Mononuclear cell (primary cell): ENCODE measurements at regions not wholly inside any gene's neighbourhood (a gene's known extent, or its start where the extent isn't known, plus 50 kb on each side); places are given as distances from the start of the nearest gene placed in this dataset.

Experiments
- H3K27me3 ChIP-seq: 2 replicates; pipeline ENCODE4 v1.6.0; 2011; ENCODE audit warnings: low read length, control low read depth; ENCODE audit not compliant: insufficient read depth
- H3K4me1 ChIP-seq: 2 replicates; pipeline ENCODE4 v1.5.1; 2011; ENCODE audit warnings: mild to moderate bottlenecking, low read length, control low read depth; ENCODE audit not compliant: insufficient read depth
- H3K4me3 ChIP-seq: 2 replicates; pipeline ENCODE4 v1.5.1; 2011; ENCODE audit warnings: mild to moderate bottlenecking, low read length, moderate library complexity
- H3K9me3 ChIP-seq: 2 replicates; pipeline ENCODE4 v1.5.1; 2011; ENCODE audit warnings: low read depth, mild to moderate bottlenecking, control low read depth, low read length

DNA sequence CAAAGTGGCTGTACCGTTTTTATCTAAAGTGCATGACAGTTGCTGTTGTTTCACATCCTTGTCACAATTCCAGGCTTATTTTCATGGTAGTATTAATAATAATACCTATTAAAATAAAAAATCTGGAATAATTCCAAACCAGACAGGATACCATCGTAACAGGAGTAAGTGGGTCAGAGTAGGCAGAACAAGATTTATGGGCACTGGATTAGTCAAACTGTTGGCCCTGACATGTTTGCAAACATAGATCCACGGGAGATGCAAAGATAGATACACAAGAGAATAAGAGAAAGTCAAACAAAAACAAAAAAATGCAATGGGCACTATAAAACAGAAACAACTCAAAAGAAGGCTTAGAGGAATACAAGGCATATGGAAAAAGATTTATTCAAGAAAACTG is 449.5 kb upstream of the HS3ST1 start:
- Histone ChIP-seq H3K4me3 (no peak overlapping the region), H3K4me1 (no peaks in the 10 kb centered on the region), H3K9me3 (no peaks in the 10 kb centered on the region), H3K27me3 (no peaks in the 10 kb centered on the region)

DNA sequence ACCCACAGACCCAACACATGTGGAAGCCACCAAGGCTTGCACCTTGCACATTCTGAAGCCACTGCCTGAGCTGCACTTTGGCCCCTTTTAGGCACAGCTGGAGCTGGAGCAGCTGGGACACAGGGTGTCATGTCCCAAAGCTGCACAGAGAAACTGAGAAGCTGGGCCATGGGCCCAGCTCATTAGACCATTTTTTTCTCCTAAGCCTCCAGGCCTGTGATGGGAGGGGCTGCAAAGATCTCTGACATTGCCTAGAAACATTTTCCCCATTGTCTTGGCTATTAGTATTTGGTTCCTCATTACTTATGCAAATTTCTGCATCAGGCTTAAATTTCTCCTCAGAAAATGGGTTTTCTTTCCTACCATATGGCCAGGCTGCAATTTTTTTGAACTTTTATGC is 447.4 kb upstream of the HS3ST1 start:
- Histone ChIP-seq H3K9me3 (no peaks in the 10 kb centered on the region), H3K4me1 (no peaks in the 10 kb centered on the region)

DNA sequence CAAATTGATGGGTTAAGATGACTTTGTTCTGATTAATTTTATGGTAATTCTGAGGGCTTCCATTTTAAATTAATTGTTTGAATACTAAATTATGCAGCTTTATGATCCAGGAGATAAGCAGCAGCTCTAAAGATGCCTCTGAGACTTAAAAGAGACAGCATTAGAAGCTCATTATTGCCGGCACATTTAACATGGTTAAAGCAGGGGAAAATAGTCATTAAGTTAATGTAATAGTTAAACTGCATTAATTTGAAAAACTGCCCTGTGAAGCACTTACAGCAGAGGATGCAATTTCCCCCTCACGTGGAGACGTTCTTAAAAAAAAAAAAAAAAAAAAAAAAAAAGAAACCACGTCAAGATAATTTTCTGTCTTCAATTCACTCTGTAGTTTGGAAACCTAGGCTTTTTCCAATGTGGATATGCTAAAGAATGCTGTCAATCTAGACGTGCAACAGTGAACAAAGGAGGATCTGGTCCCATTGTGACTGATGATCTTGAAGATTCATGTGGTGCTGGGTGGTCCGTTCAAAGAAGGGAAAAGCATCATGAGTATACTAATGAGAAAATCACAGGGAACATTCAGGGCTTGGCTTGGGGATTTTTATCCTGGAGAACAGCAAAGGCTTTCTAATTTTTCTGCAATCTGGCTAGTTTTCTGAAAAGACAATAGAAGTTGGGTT is 440.6 kb upstream of the HS3ST1 start:
- no peak overlapping the region for H3K4me3 ChIP-seq
- H3K9me3 ChIP-seq = no peaks in the 10 kb centered on the region
- peaks cover 15% of the 10 kb centered on the region for H3K4me1 ChIP-seq
- H3K27me3 ChIP-seq = no peaks in the 10 kb centered on the region

More for the DNA sequence above, 447.4 kb upstream of the HS3ST1 start:
- no peaks in the 10 kb centered on the region for H3K27me3 ChIP-seq
- H3K4me3 ChIP-seq = no peak overlapping the region

DNA sequence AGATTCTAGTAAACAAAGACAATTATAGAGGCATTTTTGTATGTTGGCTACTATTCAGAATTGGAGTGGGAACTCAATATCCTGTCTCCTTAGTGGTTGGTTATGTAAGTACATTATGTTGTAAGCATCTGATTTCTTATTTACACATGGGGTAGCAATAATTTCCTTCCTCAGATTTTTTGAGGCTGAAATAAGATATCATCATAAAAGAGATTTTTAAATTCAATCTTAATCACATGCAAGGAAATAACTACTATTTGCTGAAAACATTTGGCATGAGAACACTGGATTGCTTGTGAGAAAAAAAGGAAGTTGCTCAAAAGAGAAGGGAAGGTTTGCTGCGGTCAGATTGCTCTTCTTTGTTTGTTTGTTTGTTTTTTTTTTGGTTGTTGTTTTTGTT is 437.7 kb upstream of the HS3ST1 start:
- H3K9me3 ChIP-seq = no peaks in the 10 kb centered on the region
- no peaks in the 10 kb centered on the region for H3K27me3 ChIP-seq
- peaks cover 17% of the 10 kb centered on the region for H3K4me1 ChIP-seq
- H3K4me3 ChIP-seq = no peak overlapping the region

DNA sequence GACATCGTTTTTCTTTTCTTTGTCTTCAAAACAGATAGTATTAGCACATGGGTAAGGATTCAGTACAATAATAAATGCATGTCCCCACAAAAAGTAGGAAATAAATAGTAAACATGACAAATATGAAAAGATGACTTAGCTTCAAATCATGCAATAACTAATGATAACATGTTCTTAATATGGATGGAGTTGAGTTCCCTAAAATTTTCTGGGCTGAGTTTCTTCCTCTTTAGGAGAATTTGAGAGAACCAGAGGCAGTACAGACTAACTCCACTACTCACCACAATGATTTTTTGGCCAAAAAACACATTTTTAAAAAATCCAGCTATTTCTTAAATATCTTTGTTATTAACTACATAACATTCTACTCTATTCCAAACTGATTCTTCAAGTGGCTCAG is 432.3 kb upstream of the HS3ST1 start:
- Histone ChIP-seq H3K4me1 (peaks cover 9% of the 10 kb centered on the region), H3K4me3 (no peak overlapping the region), H3K27me3 (no peaks in the 10 kb centered on the region), H3K9me3 (no peaks in the 10 kb centered on the region)

DNA sequence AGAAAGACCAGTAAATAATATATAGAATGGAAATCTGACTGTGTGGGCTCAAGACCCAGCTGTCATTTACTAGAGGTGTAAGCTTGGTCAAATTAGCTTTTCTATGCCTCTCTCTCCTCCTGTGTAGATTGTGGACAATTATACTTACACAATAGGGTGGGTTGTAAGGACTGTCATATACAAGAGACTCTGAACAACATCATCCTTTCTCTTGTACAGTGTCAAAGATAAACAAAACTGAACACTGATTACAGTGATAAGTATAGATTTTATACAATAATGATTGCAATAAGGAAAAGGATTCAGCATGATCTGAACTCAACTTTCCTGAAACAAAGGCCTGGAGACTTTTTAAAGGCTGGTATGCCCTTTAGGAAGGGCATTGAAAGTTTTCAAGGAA is 429.2 kb upstream of the HS3ST1 start:
- Histone ChIP-seq H3K4me1 (peaks cover 6% of the 10 kb centered on the region), H3K27me3 (no peaks in the 10 kb centered on the region), H3K4me3 (no peak overlapping the region), H3K9me3 (no peaks in the 10 kb centered on the region)

DNA sequence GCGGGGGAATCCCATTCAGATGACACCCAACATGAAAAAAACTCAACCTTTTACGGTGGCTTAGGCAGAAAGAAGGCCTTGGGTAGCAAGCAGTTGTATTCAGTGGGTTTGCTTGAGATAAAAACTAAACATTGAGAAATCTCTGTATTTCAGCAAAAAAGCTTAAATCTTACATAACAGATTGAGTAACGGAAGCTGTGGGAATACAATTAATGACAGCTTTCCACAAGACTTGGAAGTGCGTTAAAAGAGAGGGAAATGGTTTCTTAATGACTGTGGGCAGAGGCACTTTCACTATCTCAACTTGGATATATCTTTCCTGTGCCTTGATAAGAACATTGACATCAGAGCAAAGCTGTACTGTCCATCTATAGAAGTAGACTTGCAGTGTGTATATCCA is 418.5 kb upstream of the HS3ST1 start:
- Histone ChIP-seq H3K4me1 (peaks cover 30% of the 10 kb centered on the region), H3K27me3 (no peaks in the 10 kb centered on the region), H3K9me3 (no peaks in the 10 kb centered on the region), H3K4me3 (no peak overlapping the region)

DNA sequence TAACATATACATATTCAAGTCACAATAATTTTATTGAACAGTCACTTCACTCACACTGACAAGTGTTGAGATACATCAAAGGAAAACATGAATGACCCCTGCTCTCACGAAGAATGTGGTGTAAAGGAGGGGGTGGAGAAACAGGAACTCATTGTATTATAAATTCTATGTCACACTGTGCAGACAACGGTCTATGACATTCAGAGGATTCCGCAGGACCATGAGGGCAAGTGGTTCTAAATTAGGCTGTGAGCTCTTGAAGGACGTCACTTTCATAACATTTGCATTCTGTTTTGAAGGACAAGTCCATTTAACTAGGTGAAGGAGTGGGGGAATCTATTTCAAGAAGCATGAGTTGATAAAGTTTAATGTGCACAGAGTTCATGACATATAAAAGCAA is 415.2 kb upstream of the HS3ST1 start:
- H3K4me1 ChIP-seq = peaks cover 30% of the 10 kb centered on the region

DNA sequence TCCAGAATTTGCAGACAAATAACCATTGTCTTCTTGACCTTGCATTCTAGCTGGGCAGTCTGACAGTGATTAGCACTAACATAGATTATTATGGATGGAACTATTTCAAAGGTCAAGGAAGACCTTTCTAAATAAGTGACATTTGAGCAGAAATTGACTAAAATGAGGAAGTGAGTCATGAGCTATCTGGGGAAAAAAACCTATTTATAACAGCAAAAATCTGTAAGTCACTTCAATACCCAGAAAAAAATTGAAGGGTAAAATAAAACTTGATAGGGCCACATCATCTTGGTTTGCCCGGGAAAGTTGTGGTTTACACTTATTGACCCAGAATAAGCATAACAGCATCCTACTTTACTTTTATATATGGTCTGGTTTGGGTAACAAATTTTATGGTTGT is 414.6 kb upstream of the HS3ST1 start:
- no peaks in the 10 kb centered on the region for H3K27me3 ChIP-seq
- peaks cover 30% of the 10 kb centered on the region for H3K4me1 ChIP-seq
- no peak overlapping the region for H3K4me3 ChIP-seq
- no peaks in the 10 kb centered on the region for H3K9me3 ChIP-seq

More for the DNA sequence above, 415.2 kb upstream of the HS3ST1 start:
- Histone ChIP-seq H3K4me3 (no peak overlapping the region), H3K27me3 (no peaks in the 10 kb centered on the region), H3K9me3 (no peaks in the 10 kb centered on the region)

DNA sequence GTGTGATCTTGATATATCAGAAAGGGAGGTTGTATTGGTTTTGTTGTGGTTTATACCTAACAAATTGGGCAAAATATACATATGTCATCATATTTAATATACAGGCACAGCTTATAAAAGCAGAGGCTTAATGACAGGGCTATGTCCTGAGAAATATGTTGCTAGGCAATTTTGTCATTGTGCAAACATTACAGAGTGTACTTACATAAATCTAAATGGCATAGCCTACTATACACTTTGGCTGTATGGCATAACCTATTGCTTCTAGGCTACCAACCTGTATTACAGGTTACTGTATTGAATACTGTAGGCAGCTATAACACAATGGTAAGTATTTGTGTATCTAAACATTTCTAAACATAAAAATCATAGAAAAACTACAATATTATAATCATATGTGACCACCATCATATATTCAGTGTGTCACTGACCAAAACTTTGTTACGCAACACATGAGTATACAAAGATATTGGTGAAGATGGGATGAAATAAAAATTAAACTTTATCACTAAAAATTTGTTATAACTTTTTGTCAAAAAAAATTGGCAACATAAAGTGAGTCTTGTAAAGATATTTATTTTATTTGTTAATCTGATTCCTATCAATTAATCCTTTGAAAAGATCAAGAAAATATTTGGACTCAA is 414.0 kb upstream of the HS3ST1 start:
- H3K27me3 ChIP-seq = no peaks in the 10 kb centered on the region
- H3K4me3 ChIP-seq = no peak overlapping the region
- no peaks in the 10 kb centered on the region for H3K9me3 ChIP-seq
- peaks cover 30% of the 10 kb centered on the region for H3K4me1 ChIP-seq

DNA sequence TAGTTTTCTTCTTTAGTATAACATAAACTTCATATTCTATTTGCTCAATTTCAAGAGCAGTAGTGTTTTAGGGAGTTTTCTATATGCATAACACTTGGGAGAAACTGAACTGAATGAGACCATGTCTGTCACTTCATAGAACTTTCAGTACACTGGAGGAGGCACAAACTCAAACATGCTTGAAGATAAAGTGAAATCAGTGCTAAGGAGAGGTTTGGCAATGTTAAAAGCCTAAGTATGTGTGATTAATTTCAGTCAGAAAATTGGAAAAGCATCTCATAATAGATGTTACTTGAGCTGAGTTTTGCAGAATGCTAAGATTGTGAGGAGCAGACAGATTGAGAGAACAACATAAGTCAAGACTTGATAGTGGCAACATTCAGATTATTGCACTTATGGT is 411.2 kb upstream of the HS3ST1 start:
- Histone ChIP-seq H3K9me3 (no peaks in the 10 kb centered on the region), H3K27me3 (no peaks in the 10 kb centered on the region), H3K4me3 (no peak overlapping the region), H3K4me1 (peaks cover 13% of the 10 kb centered on the region)

DNA sequence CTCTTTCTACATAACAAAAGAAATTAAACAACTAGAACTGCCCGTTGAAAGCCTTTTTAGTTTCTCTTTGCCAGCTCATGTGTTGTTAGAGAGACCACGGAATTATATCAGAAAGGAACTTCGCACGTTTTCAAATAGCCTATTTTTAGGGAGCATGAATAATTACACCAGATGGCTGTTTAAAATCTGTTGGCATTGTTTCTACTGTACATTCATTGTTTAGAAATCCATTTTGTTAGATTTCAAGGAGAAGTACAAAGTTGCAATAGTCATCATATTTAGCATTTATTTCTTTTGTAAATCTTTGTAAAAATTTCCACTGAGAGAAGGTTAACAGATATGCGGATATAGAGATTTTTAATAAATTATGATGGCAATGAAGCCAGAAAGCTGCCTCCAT is 403.0 kb upstream of the HS3ST1 start:
- H3K4me3 ChIP-seq = no peak overlapping the region
- no peaks in the 10 kb centered on the region for H3K27me3 ChIP-seq
- H3K9me3 ChIP-seq = no peaks in the 10 kb centered on the region
- no peaks in the 10 kb centered on the region for H3K4me1 ChIP-seq

DNA sequence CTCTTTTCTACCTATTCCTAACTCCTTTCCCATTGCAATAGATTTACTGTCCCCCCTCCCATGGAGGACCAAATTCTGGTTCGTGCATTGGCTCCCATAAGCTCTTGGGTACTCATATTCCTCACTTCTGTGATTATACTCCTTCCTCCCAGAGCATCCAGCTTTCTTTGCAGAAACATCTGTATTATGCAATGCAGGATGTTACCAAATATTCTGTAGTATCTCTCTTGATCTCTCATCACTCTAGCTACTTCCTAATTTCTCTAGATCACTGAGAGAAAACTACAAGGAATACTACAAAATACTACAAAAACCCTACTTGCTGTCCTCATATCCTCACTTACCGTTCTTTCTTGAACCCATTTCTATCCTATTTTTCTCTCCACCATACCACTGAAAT is 395.9 kb upstream of the HS3ST1 start:
- H3K9me3 ChIP-seq = no peaks in the 10 kb centered on the region
- H3K4me3 ChIP-seq = no peak overlapping the region
- H3K27me3 ChIP-seq = no peaks in the 10 kb centered on the region
- peaks cover 10% of the 10 kb centered on the region for H3K4me1 ChIP-seq

DNA sequence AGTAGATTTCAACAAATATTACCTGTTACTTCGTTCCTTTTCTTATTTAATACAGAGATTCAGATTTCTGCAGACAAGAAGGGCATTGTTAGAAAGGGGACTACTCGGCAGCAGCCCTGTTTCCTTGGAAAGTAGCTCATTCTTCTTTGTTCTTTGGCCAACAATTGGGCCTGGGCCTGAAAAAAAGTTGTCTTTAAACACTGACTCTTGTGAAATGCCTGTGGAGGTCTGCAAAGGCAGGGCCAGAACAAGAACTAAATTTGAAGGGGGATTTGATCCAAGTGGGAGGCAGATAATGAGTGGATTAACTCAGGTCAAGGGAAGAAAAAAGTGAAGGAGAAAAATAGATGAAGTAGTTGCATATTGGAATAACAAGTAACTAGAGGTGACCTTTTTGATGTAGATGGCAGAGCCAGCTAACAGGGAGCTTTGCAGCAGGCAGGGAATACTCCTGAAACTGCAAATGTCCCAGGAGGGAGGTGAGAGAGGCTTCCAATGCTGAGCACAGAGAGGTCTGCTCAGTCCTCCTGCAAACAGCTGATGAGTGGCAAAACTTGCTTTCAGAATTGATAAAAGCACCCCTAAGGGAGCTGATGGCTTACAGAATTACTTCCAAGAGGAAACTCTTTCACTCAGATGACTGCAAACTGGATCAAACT is 393.2 kb upstream of the HS3ST1 start:
- H3K4me3 ChIP-seq = no peak overlapping the region
- H3K27me3 ChIP-seq = no peaks in the 10 kb centered on the region
- H3K4me1 ChIP-seq = peaks cover 10% of the 10 kb centered on the region
- no peaks in the 10 kb centered on the region for H3K9me3 ChIP-seq

DNA sequence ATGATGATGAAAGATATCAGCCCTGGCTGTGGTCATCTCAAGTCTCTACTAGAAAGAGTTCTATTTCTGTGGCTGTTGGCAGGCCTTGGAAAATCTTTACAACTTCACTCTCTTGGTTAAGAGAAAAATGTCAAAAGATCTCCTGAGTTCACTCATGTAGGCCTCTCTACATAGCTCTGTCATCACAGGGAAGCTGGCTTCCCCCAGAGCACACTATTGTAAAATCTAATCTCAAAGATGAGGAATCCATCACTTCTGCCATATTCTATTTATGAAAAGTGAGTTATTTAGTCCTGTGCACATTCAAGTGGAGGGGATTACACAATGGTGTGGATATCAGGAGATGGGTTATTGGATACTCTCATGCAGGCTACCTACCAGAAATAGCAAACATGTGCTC is 388.4 kb upstream of the HS3ST1 start:
- no peaks in the 10 kb centered on the region for H3K9me3 ChIP-seq
- H3K27me3 ChIP-seq = no peaks in the 10 kb centered on the region
- H3K4me3 ChIP-seq = no peak overlapping the region
- no peaks in the 10 kb centered on the region for H3K4me1 ChIP-seq

DNA sequence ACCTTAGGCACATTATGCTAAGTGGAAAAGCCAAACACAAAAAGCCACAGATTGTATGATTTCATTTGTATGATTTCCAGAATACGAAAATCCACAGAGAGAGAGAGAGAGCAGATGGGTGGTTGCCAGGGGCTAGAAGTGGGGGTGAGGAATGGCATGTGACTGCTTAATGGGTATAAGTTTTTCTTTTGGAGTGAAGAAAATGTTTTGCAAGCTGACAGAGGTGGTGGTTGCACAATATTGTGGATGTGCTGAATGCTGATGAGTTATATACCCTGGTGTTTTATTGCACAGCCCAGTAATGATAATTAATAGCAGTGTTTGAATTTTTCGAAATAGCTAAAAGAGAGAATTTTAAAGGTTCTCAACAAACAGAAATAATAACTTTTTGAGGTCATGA is 386.1 kb upstream of the HS3ST1 start:
- no peaks in the 10 kb centered on the region for H3K9me3 ChIP-seq
- H3K27me3 ChIP-seq = no peaks in the 10 kb centered on the region
- no peaks in the 10 kb centered on the region for H3K4me1 ChIP-seq
- H3K4me3 ChIP-seq = no peak overlapping the region
